ENCODE measurements at regions not wholly inside any gene's neighbourhood (a gene's known extent, or its start where the extent isn't known, plus 50 kb on each side); places are given as distances from the start of the nearest gene placed in this dataset.
"Not testable (repeated sequence)": the region's sequence is repeated elsewhere in the genome, so short reads cannot be mapped to it uniquely, and the experiment has no call there.

- DNase-seq (ENCODE audit: low spot score) = no peak
These were observed 79.1 kb upstream of the MYL10 start for GRCh38 chr7:101708223-101708622.

- no peak for DNase-seq (ENCODE audit: low spot score)
These were observed 83.6 kb upstream of the MYL10 start for GRCh38 chr7:101712652-101713051.

GRCh38 chr7:101714097-101714496 lies 85.0 kb upstream of the MYL10 start:
- DNase-seq (ENCODE audit: low spot score) = no peak

- no peak for DNase-seq (ENCODE audit: low spot score)
These were observed 88.7 kb upstream of the MYL10 start for GRCh38 chr7:101717628-101718357.

GRCh38 chr7:101718363-101719122 lies 89.4 kb upstream of the MYL10 start:
- DNase-seq (ENCODE audit: low spot score) = no peak

- no peak for DNase-seq (ENCODE audit: low spot score)
These were observed 90.0 kb upstream of the MYL10 start for GRCh38 chr7:101719123-101719470.

GRCh38 chr7:101720324-101720723 lies 91.2 kb upstream of the MYL10 start:
- DNase-seq (ENCODE audit: low spot score) = no peak

GRCh38 chr7:101722247-101722646 lies 93.2 kb upstream of the MYL10 start:
- no peak for DNase-seq (ENCODE audit: low spot score)

GRCh38 chr7:101723835-101724234 lies 93.6 kb upstream of the CUX1 start:
- DNase-seq (ENCODE audit: low spot score) = no peak

GRCh38 chr7:101724957-101725356 lies 92.5 kb upstream of the CUX1 start:
- DNase-seq (ENCODE audit: low spot score) = no peak

DNA sequence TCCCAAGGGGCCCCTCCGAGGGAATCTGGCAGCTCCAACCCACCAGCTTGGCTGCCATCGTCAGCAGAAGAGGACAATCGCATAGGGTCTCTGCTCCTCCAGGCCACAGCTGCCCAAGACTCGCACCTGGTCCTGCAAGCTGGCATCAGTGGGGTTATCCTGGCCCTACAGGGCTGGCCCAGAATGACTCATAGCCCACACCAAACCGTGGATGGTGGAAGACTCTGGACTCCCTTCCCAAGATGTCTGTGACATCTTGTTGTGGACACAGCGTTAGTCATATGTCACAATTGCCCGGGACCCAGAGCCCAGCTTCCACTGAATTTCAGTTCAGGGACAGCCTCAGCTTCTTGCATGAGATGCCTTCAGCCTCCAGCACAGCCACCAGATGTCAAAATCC lies 91.5 kb upstream of the CUX1 start:
- no peak for DNase-seq (ENCODE audit: low spot score)

- no peak for DNase-seq (ENCODE audit: low spot score)
These were observed 90.2 kb upstream of the CUX1 start for GRCh38 chr7:101727184-101727583.

- no peak for DNase-seq (ENCODE audit: low spot score)
These were observed 89.3 kb upstream of the CUX1 start for GRCh38 chr7:101728128-101728527.

DNA sequence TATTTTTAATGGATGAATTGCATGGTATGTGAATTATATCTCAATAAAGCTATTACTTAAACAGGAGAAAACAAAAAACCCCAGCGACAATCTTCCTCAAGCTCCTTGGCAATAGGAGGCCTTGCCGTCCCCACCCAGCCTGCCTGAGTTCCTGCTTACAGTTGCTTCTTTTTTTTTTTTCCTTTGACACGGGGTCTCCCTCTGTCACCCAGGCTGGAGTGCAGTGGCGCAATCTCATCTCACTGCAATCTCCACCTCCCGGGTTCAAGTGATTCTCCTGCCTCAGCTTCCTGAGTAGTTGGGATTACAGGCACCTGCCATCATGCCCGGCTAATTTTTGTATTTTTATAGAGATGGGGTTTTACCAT lies 88.6 kb upstream of the CUX1 start:
- not testable (repeated sequence) for DNase-seq (ENCODE audit: low spot score)

- no peak for DNase-seq (ENCODE audit: low spot score)
These were observed 88.1 kb upstream of the CUX1 start for GRCh38 chr7:101729241-101729883.

DNA sequence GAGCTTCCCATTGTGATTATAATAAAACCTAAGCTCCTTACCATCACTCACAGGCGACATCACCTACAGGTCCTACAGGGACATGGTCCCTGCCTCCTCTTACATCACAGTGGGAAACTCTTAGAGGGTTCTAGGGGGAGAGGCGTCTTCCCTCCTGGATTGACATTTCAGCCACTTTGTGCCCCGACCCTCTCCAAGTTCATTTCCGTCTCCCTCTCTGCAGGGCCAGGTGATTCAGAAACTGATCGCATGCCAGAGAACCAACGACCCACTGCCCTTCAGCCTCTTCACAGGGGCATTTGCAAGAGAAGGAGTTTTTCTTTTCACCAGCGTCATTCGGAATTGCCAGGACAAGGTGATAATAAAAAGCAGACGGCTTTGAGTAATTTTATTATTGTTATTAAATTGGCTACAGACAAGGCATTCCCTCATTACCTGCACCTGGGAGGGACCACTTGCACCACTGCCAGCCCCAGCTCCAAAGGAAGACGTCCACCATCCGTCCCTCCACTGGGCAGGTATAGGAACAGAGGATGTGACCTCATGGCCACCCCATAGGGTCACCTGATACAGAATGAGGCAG lies 85.8 kb upstream of the CUX1 start:
- no peak for DNase-seq (ENCODE audit: low spot score)

DNA sequence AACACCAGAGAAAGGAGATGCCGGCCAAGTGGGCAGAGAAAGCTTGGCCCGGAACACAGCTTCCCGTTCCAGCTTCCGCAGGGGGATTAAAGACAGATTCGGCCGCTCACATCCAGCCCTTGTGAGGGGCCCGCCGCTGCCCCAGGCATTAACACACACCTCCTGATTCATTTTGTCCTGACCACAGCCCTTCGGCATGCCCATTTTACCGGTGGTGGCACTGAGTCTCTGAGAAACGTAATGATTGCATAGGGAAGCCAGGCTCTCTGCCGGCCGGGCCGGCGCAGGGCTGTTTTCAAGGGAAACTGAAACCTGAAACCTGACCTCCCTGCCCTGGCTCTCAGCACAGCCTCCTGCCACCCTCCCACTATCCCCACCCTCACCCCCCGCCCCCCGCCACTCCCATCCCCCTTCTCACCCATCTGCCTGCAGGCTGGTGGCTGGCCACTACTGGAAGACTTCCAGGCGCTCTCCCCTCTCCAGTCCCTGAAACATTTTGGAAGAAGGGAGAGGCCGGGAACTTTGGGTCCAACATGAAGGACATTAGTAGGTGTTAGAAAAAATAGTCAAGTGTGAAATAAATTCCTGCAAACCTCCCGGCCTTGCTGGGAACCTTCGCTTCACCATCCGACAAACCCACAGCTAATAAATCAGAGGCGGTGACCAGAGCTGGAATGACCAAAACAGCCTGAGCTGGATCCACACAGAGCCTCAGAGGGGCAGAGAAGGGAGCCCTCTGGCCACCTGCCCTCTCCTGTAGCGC lies 83.5 kb upstream of the CUX1 start:
- no peak for DNase-seq (ENCODE audit: low spot score)

DNA sequence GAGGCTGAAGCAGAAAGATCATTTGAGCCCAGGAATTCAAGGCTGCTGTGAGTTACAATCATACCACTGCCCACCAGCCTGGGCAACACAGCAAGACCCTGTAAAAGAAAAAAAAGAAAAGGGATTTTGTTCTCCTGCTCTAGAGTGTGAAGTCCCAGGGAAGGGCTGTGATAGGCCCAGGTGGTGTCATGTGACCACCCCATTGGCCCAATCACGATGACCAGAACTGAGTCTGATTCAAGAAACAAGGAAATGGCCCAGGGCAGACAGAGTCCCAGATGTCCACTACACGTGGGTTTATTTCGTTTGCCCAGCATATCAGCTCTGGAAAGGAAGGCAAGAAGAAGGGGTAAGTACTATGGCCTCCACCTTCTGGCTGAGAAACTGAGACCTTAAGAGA lies 81.3 kb upstream of the CUX1 start:
- peak; percentile 45 for DNase-seq (ENCODE audit: low spot score)

- DNase-seq (ENCODE audit: low spot score) = no peak
These were observed 77.5 kb upstream of the CUX1 start for GRCh38 chr7:101739775-101740398.

- no peak for DNase-seq (ENCODE audit: low spot score)
These were observed 76.3 kb upstream of the CUX1 start for GRCh38 chr7:101740981-101741725.
